HG03025 (cell line): ENCODE measurements at regions not wholly inside any gene's neighbourhood (a gene's known extent, or its start where the extent isn't known, plus 50 kb on each side); places are given as distances from the start of the nearest gene placed in this dataset.

Source experiments
- ATAC-seq: cut with Tn5 transposase; IDR thresholded peaks from one replicate; pipeline ENCODE4 v1.9.1; 2021; ENCODE audit warnings: mild to moderate bottlenecking, moderate library complexity; ENCODE audit not compliant: unreplicated experiment, low FRiP score

DNA sequence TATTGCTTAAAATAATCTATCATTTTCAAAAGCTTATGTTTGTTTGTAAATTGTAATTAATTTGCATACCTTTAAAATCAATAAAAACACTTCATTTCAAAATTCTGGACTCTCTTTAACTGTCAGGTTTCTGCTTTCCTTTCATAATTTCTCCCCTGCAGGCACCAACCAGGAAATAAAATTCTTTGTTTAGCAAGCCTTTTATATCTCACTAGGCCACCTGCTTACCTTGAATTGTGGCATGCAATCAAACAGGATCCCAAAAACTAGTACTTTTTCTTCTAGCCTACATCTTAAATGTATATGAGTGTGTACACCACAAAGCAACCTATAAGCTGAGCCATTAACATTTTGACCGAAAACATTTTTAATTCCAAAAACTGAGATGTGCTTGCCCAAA, 233.1 kb downstream of the NR4A2 start:
- ATAC-seq: no peak

DNA sequence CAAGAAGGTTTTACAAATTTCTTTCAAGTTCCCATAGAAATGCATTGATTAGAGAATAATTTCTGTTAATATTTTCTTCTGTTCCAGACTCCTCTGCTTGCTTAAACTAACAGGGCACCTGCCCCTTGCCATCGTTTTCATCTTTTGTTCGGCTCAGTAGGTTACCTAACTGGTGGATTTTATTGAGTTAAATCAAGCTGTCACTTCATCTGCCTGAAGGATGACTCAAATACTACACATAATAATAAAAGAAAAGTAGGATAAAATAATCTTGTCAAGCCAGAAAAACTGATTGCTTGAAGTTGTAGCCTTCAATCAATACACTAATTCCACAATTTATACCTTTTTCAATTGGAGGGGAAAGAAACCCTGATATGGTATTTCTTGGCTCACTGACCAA, 234.0 kb downstream of the NR4A2 start:
- ATAC-seq: no peak

DNA sequence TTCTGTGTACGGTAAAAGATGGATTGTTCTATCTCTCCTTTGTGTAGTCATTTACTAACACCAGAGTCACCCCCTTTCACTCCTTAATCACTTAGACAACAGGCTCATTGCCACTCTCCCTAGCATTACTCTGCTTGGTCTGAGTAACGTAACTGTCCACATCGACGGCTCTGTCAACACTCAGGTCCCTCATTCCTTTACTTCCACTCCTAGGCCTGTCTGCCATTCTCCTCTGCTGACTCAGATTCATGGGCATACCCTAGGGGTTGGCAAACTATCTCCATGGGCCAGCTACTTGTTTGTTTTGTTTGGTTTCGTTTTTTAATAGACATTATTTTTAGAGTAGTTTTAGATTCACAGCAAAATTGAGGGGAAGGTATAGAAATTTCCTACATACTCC, 243.9 kb downstream of the NR4A2 start:
- ATAC-seq: no peak

- no peak for ATAC-seq
Measured at GRCh38 chr2:156087875-156088274, 244.6 kb downstream of the NR4A2 start.

DNA sequence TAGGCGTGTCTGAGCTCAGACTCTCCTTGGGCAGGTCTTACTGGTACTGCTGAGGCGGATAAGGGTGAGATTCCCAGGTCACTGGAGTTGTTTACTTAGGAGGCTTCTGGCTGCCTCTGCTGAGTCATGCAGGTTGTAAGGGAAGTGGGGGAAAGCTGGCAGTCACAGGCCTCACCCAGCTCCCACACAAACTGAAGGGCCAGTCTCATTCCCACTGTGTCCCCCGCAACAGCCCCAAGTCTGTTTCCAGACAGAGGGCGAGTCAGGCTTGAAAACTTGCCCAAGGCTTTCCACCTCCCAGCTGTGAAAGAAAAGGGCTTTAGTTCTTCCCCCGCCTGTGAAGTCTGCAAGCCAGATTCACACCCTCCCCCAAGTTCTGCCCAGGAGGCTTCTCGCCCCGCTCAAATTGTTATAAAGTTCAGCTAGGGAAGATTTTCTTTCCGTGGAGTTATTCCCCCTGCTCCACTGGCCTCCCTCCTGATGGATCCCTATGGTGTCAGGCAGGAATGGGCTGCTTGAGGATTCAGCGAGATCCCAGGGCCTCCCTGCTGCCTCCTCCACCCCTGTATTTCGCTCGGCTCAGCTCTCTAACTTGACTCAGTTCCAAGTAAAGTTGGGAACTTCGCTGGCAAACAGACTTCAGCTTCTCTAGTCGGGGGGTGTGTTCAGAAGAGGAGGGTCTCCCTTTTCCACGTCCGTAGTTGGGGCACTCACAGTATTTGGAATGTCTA, 248.6 kb downstream of the NR4A2 start:
- no peak for ATAC-seq

GRCh38 chr2:156079845-156080244, 252.7 kb downstream of the NR4A2 start:
- no peak for ATAC-seq

GRCh38 chr2:156077041-156077742, 255.3 kb downstream of the NR4A2 start:
- no peak for ATAC-seq

GRCh38 chr2:156065912-156066311, 266.6 kb downstream of the NR4A2 start:
- ATAC-seq: no peak

DNA sequence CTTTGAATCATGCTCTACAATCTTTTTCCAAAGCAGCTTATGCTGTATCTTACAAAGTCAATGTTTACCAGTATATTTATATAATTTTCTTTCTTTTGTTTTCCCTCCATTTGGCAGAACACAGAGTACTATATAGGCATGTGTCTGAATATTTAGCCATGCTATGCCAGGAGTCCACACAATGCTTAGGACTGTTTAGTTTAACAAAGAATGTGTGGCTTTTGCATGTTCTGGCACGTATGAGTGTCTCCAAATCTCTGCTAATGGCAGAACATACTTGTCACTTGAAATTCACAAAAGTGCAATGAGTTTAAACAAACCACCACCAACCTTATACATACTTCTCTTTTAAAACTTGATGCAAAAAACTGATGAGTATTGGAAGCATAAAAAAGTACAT, 268.0 kb downstream of the NR4A2 start:
- no peak for ATAC-seq

DNA sequence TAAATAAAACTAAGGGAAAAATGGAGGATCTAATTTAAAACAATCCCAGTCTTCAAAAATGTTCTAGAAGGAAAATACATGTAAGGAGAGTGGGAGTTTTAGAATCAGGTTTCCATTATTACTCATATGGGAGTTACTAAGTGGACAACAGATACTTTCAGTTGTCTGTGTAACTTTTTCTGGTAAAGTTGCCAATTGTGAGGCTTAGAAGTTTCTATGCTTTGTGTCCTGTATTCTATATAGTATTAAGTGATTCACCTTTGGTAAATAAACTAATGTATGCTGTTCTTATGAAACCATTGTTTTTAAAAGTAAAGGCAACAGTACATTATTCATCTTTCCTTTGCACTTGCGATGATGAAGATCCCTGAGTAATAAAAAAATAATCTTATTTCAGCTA, 274.9 kb downstream of the NR4A2 start:
- ATAC-seq: no peak

GRCh38 chr2:156054983-156055382, 277.5 kb downstream of the NR4A2 start:
- no peak for ATAC-seq

DNA sequence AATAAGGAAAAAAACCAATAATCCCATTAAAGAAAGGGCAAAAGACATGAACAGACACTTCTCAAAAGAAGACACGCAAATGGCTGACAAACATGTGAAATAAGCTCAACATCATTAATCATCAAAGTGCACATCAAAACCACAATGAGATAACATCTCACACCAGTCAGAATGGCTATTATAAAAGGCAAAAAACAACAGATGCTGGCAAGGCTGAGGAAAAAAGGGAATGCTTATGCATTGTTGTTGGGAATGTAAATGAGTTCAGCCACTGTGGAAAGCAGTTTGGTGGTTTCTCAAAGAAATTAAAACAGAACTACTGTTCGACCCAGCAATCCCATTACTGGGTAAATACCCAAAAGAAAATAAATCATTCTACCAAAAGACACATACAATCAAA, 285.6 kb downstream of the NR4A2 start:
- no peak for ATAC-seq

GRCh38 chr2:156042895-156043294, 289.6 kb downstream of the NR4A2 start:
- ATAC-seq: no peak

DNA sequence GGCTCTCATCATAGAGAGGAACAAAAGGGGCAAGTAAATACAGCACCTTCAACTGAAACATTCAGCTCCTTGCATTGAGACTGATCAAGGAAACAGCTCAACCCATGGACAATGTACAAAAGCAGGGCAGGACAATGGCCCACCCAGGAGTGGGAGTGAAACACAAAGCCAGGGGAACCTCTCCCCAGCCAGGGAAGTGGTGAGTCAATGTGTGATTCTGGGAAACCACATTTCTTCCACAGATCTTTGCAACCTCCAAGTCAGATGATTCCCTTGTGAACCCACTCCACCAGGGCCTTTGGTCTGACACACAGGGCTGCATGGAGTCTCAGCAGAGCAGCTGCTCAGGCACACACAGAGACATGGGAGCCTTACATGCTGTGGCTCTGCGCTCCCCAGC, 294.5 kb downstream of the NR4A2 start:
- ATAC-seq: no peak

DNA sequence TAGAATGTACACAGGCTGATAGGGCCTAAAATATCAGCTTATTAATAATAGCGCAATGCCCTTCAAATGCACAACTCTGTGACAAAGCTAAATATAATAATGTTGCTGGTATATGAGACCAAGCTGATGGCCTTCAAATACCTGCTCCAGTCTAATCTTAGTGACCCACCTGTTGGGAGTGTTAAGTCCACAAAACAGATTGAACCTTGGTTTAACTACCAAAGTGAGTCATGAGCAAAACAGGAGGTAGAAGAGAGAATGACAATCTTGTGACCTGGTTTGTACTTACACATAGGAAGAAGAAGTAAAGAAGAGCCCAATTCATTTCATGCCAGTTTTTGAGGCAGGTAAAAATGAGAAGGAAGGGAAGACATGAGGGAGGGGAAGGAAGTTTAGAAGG, 295.0 kb downstream of the NR4A2 start:
- ATAC-seq: no peak

DNA sequence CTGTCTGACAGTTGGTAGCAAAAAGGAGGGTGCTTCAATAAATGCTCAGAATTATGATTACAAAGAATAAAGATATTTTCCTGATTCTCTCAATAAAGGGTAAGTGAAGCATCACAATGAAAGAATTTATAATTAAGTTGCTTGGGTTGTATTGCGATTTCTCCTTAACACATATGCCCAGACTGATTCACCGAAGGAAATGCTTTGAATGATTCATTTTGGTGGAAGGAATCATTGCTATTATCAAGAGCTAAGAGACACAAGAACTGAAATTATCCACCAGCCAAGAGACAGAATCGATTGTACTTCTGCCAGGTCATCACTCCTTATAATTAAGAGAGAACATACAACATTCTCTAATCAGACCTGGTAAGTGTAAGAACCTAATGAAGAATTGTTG, 301.4 kb downstream of the NR4A2 start:
- ATAC-seq: no peak

GRCh38 chr2:156023229-156023869, 309.2 kb downstream of the NR4A2 start:
- ATAC-seq: no peak

DNA sequence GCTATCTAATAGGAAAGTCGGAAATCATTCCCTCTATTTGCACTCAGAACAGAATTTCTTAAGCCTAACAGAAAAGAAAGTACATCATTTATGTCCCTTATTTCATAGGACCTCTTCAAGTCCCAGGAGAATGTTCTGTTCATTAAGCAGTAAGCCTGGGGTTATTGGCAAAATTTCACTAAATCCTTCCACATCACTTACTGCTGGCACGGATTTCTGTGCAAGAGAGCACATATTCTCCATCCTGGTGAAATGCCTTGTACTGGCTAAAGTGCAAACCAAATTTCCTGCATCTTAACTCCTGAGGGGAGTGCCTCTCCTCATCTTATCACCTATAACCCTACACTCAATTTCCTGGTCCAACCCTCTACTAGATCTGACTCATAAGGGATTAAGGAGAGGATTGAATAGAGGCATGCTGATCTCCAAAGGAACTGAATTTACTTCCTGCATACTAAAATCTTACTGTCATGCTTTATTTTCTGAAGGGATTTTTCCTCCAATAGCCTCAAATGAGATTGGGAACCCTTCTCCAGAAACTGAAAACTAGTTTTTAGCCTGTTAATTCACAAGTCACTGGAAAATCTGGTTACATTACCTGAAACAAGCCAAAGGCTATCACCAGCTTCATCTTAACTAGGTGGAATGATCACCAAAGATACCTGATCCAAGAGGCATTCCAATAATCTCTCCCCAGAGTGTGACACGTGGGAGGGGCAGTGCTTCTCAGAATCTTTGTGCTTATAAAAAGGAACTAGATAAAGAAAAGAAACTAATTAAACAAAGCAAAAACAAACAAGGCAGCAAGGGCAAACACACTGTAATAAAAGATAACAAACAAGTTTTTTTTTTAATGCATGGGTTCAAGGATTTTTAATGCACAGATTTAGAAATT, 311.1 kb downstream of the NR4A2 start:
- no peak for ATAC-seq

- no peak for ATAC-seq
Measured at GRCh38 chr2:156019341-156019740, 313.2 kb downstream of the NR4A2 start.

- ATAC-seq: no peak
Measured at GRCh38 chr2:156017341-156017885, 315.1 kb downstream of the NR4A2 start.

DNA sequence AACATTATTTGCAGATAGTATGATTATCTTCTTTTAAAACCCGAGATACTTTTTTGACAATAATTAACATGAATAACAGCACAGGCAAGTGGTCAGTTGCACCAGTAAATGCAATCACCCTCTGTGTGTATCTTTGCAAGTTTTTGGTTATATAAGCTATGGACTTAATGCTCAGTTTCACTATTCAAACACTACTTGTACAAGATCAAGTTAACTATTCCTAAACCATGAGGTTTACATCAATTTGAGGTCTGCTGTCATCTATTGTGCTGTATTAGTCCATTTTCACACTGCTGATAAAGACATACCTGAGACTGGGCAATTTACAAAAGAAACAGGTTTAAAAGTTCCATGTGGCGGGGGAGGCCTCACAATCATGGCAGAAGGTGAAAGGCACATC, 323.2 kb downstream of the NR4A2 start:
- ATAC-seq: no peak
